Pancreas (tissue), 10 donors: ENCODE measurements at regions not wholly inside any gene's neighbourhood (a gene's known extent, or its start where the extent isn't known, plus 50 kb on each side); places are given as distances from the start of the nearest gene placed in this dataset.

ENCODE experiments used
- ATAC-seq, 4 donors: fragments of 200-7000 bp; cut with Tn5 transposase; one replicate each; pipeline versions ENCODE4 v1.8.0 to v1.9.1; 2020; ENCODE audit warnings: mild to moderate bottlenecking in 4 of 4, moderate library complexity in 4 of 4
- DNase-seq, 6 donors: peaks; one replicate each; pipeline ENCODE4 v3.0.0-alpha.2; 2020
- FAIRE-seq: peaks from 2 replicates; lab custom pipeline; 2012; peaks lifted over from hg19 to GRCh38; lab: Jason Lieb, UNC
- H3K27ac ChIP-seq, 4 donors: fragments of 200-600 bp; sonication (generic); 1 replicate in 3 of 4; 2 replicates in 1 of 4; pipeline versions ENCODE4 v1.5.0 to v1.8.0; 2020
- H3K27me3 ChIP-seq, 4 donors: fragments of 200-600 bp; one replicate each; pipeline ENCODE4 v1.8.0; 2021
- H3K36me3 ChIP-seq, 3 donors: fragments of 200-600 bp; sonication (generic) in 1 of 3; one replicate each; pipeline versions ENCODE4 v1.5.0 to v1.8.0; 2020 to 2021
- H3K4me1 ChIP-seq, 3 donors: fragments of 200-600 bp; one replicate each; pipeline ENCODE4 v1.8.0; 2021
- H3K4me3 ChIP-seq, 4 donors: fragments of 200-600 bp; sonication (generic) in 2 of 4; one replicate each; pipeline versions ENCODE4 v1.5.0 to v1.8.0; 2020 to 2021
- H3K9me3 ChIP-seq, 4 donors: fragments of 200-600 bp; one replicate each; pipeline ENCODE4 v1.8.0; 2021
- WGBS, 2 donors: extraction: QIAGEN DNeasy Blood & Tissue Kit; methylation state at CpG; one replicate each; pipeline ENCODE4 v1.1.7; 2013; 5-methylcytosine and 5-hydroxymethylcytosine counted together
- intact Hi-C, 3 donors: fragments of 100-400 bp; cut with DNase I; formaldehyde crosslinking; loops; one replicate each; pipeline versions ENCODE4 v1.11.1 to v1.14.2; 2022
- TF ChIP-seq, protein P1 (sequence below), 4 donors: fragments of 200-600 bp; sonication (generic) in 3 of 4; IDR thresholded peaks; one replicate each; pipeline versions ENCODE4 v1.5.0 to v1.8.0; 2021; ENCODE audit warnings: antibody characterized with exemption in 4 of 4
- donor health status: healthy with polysubstance abuse.
- donor health status: DM: no; HTN: no; CAD: no; lungs with moderate emphysema.
- donor health status: DM: no; HTN: no; CAD: no.
- donor health status: control.
- donor health status: control.
- donor health status: Bipolar disorder and iron deficiency.
- donor health status: DM: yes; HTN: yes; CAD: no.
- donor health status: DM: no; HTN: no; CAD: no.
- donor health status: DM: no; HTN: no; CAD: no.
- donor health status: DM: yes; HTN: yes; CAD: no.

- Histone ChIP-seq H3K4me1 (no peaks in the 10 kb centered on the region), H3K36me3 (no peaks in the 10 kb centered on the region), H3K9me3 (no peaks in the 10 kb centered on the region), H3K27me3 (no peaks in the 10 kb centered on the region), H3K4me3 (no peak overlapping the region), H3K27ac (no peak overlapping the region)
- intact Hi-C loops, result no loop called here
- TF ChIP-seq, protein P1, sequence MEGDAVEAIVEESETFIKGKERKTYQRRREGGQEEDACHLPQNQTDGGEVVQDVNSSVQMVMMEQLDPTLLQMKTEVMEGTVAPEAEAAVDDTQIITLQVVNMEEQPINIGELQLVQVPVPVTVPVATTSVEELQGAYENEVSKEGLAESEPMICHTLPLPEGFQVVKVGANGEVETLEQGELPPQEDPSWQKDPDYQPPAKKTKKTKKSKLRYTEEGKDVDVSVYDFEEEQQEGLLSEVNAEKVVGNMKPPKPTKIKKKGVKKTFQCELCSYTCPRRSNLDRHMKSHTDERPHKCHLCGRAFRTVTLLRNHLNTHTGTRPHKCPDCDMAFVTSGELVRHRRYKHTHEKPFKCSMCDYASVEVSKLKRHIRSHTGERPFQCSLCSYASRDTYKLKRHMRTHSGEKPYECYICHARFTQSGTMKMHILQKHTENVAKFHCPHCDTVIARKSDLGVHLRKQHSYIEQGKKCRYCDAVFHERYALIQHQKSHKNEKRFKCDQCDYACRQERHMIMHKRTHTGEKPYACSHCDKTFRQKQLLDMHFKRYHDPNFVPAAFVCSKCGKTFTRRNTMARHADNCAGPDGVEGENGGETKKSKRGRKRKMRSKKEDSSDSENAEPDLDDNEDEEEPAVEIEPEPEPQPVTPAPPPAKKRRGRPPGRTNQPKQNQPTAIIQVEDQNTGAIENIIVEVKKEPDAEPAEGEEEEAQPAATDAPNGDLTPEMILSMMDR (IDR thresholded peaks at IDR 0.05), result no peak
- DNase-seq (no peak), ATAC-seq (no peak), FAIRE-seq (no peak)
- WGBS, 2 donors, result 71 to 74% methylated on average over 1 of the region's 1 CpG
Measured at GRCh38 chr2:107218208-107218607, 332.2 kb upstream of the ST6GAL2 start.

GRCh38 chr2:107222466-107222865 is 336.5 kb upstream of the ST6GAL2 start:
- intact Hi-C loops, result no loop called here
- TF ChIP-seq, protein P1 (IDR thresholded peaks at IDR 0.05), result no peak
- no peaks in the 10 kb centered on the region for H3K4me1 ChIP-seq
- no peak for FAIRE-seq
- no peak for ATAC-seq
- no peak for DNase-seq
- no peaks in the 10 kb centered on the region for H3K36me3 ChIP-seq
- H3K9me3 ChIP-seq, result no peaks in the 10 kb centered on the region
- no peaks in the 10 kb centered on the region for H3K27me3 ChIP-seq
- H3K27ac ChIP-seq, result no peak overlapping the region
- no peak overlapping the region for H3K4me3 ChIP-seq

GRCh38 chr2:107235491-107236254 is 349.7 kb upstream of the ST6GAL2 start:
- WGBS, 2 donors, result 49 to 59% methylated on average over 5 of the region's 5 CpGs

GRCh38 chr2:107242811-107243210 is 356.8 kb upstream of the ST6GAL2 start:
- no peak overlapping the region for H3K27ac ChIP-seq
- ATAC-seq (no peak), DNase-seq (no peak), FAIRE-seq (no peak)
- no peaks in the 10 kb centered on the region for H3K4me1 ChIP-seq
- intact Hi-C loops, result no loop called here
- TF ChIP-seq, protein P1 (IDR thresholded peaks at IDR 0.05), result no peak
- no peaks in the 10 kb centered on the region for H3K36me3 ChIP-seq
- H3K27me3 ChIP-seq, result no peaks in the 10 kb centered on the region
- no peaks in the 10 kb centered on the region for H3K9me3 ChIP-seq
- WGBS, 2 donors, result 32 to 42% methylated on average over 1 of the region's 1 CpG
- H3K4me3 ChIP-seq, result no peak overlapping the region

More at GRCh38 chr2:107235491-107236254, 349.7 kb upstream of the ST6GAL2 start:
- DNase-seq (peak in 1 of 6 donors; percentile 54), ATAC-seq (no peak), FAIRE-seq (no peak)
- H3K9me3 ChIP-seq, result no peaks in the 10 kb centered on the region
- intact Hi-C loops, result no loop called here
- no peak overlapping the region for H3K27ac ChIP-seq
- no peak overlapping the region for H3K4me3 ChIP-seq
- no peaks in the 10 kb centered on the region for H3K27me3 ChIP-seq
- no peaks in the 10 kb centered on the region for H3K36me3 ChIP-seq
- H3K4me1 ChIP-seq, result no peaks in the 10 kb centered on the region
- TF ChIP-seq, protein P1 (IDR thresholded peaks at IDR 0.05), result no peak

GRCh38 chr2:107248932-107249331 is 363.0 kb upstream of the ST6GAL2 start:
- no peak for ATAC-seq
- H3K4me1 ChIP-seq, result no peaks in the 10 kb centered on the region
- FAIRE-seq, result no peak
- no peak overlapping the region for H3K27ac ChIP-seq
- H3K4me3 ChIP-seq, result no peak overlapping the region
- H3K9me3 ChIP-seq, result no peaks in the 10 kb centered on the region
- DNase-seq, result no peak
- 79 to 88% methylated on average over 1 of the region's 1 CpG for WGBS, 2 donors
- no peaks in the 10 kb centered on the region for H3K27me3 ChIP-seq
- intact Hi-C loops, result no loop called here
- TF ChIP-seq, protein P1 (IDR thresholded peaks at IDR 0.05), result no peak
- no peaks in the 10 kb centered on the region for H3K36me3 ChIP-seq
